HG03025 (cell line): ENCODE measurements at regions not wholly inside any gene's neighbourhood (a gene's known extent, or its start where the extent isn't known, plus 50 kb on each side); places are given as distances from the start of the nearest gene placed in this dataset.
"Not testable (repeated sequence)": the region's sequence is repeated elsewhere in the genome, so short reads cannot be mapped to it uniquely, and the experiment has no call there.

Experiments
- ATAC-seq: cut with Tn5 transposase; IDR thresholded peaks from one replicate; pipeline ENCODE4 v1.9.1; 2021; ENCODE audit warnings: mild to moderate bottlenecking, moderate library complexity; ENCODE audit not compliant: unreplicated experiment, low FRiP score

DNA sequence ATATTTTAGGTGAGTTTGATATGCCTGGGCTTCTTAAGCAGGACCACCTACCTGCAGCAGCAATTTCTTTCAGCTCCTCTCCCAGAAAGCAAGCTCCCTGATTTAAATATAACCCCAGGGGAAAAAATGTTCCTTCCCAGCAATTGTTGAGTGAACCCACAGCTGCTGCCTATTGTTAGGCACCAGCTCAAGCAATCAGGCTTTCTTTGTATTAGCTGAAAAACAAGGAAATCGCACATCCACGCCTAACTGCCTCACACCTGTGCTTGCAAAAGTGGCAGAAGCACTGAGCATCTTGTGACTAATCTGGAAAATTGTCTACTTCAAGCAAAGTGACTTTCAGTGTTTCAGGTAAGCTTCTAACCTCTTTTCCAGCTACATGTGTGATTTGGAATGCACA lies 432.2 kb downstream of the SMARCA1 start:
- ATAC-seq = no peak

DNA sequence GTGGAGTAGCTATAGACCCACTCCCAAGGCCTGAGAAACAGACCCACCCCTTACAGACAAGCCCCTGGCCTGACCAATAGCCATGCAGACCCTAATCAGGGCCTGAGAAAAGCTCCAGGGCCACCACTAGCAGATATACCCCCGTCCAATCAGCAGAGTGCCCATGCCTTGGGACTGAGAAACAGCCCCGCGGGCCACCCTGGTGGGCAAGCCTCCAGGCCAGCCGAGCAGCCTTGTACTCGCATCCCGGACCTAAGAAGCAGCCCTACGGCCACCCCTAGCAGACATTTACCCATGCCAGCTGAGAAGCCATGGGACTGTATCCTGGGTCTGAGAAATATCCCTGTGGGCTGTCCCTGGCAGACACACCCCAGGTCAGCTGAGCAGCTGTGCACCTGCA lies 436.5 kb downstream of the SMARCA1 start:
- no peak for ATAC-seq

DNA sequence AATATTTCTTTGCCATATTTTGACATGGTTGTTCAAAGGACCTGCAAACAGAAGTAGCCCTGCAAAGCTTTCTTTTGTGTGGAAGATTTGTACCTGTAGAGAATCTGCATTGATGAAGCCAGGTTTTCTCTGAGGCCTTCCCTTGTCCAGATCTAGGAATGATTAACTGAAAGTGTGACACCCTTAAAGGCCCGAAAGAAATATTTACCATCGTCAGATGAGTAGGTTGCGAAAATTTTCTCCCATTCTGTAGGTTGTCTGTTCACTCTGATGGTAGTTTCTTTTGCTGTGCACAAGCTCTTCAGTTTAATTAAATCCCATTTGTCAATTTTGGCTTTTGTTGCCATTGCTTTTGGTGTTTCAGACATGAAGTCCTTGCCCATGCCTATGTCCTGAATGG lies 439.0 kb downstream of the SMARCA1 start:
- ATAC-seq = not testable (repeated sequence)

DNA sequence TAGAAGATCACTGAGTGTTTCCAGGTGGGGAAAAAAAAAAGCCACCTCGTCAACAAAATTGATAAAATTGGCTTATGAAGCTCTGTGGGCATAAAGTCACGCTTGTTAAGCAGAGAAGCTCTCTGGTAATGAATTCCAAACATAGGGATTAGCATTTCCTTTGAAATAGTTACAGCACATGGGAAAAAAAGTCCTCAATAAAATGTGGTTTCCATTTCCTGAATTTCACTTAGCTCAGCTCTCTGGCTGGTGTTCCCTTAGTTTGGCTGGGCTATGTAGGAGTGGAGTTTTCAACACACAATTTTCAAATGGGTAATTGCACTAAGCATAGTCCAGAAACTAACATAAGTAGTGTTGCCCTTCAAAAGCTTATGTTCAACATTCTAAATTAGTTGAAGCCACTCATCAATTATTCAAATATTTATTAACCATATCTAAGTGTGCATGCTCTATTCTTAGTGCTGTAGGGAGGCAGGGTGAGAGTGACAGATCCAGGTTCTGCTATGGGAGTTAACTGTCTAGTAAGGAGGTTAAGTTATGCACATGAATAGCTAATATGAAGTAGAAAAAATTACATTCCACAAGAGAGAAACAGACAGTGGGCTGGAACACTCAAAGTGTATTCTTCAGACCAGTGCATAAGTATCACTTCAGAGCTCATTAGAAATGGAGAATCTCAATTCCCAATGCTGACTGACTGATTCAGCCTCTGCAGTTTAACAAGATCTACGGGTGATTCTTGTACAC lies 445.7 kb downstream of the SMARCA1 start:
- no peak for ATAC-seq

DNA sequence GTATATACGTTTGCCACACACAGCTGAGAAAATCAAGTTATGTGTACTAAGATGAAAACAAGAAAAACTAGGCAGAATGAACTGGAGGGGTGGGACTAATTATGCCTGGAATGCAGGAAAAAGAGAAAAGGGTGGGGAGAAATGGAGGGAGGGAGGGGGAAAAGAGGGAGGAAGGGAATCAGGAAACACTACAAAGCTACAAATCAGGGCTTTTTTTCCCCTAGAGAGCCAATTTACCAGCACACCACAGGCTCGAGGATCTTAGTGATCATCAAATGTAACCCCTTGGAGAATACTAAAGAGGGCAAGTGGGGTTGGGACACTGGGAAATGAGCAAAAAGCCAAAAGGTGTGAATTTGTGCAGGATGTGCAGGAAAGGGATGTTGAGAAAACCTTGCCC lies 451.9 kb downstream of the SMARCA1 start:
- no peak for ATAC-seq

DNA sequence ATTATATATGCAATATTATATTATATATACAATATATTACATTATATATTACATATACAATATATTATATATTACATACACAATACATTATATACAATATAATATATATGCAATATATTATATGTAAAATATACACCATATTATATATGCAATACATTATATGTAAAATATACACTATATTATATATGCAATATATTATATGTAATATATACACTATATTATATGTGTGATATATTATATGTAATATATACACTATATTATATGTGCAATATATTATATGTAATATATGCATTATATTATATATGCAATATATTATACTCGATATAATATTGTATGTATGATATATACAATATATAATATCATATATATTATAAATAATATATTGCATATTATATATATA lies 457.4 kb downstream of the SMARCA1 start:
- no peak for ATAC-seq

DNA sequence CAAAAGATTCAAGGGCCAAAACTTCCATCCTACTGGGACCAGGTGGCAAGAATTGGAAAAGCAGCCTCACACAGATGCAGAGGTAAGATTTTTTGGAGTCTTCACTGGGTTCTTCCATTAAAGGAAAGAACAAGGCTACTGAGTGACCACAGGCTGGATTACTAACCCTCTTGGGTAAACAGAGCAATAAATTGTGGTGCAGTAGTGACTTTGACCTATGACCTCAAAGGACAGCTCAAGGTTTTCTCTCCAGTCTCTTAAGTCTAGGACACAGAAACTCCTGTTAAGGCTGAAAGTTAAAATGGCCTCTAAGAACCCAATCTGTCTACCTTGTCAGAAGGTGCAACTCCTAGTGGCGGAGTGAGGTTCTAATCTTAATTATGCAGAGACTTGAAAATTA lies 464.9 kb downstream of the SMARCA1 start:
- no peak for ATAC-seq

DNA sequence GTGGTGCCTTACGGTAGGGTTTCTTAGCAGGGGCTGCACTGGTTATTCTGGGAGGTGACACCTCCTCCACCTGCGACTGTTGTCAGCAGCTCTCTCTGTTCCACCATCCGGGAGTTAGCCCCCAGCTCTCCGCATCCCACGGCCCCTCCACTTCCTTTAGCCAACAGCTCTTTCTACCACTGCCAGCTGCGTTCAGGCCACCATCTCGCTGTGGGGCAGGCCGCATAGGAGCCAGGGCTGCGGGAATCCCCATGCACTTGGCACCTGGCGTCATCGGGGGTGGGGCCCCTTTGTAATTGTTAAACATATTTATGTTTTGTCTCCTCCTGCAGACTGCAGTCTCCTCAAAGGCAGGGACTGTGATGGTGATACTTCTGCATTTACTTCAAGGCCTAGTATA lies 480.2 kb downstream of the SMARCA1 start:
- ATAC-seq = no peak

DNA sequence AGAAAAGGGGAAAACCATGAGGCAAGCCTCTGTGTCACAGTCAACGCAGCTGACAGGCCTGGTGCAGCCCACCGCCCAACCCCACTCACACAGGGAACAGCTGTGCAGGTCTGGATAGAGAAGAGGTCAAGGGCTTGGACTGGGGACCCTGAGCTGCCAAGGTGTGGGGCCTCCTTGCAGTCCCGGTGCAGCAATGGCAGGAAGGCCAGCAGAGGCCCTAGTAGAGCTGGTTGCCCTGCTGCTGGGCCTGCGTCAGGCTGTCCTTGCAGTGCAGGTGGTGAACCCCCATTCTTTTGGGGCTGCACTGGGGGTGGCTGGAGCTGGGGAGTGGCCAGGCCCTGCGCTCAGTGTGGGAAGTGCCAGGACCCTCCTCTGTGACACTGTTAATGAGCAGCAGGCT lies 482.0 kb downstream of the SMARCA1 start:
- ATAC-seq = no peak

DNA sequence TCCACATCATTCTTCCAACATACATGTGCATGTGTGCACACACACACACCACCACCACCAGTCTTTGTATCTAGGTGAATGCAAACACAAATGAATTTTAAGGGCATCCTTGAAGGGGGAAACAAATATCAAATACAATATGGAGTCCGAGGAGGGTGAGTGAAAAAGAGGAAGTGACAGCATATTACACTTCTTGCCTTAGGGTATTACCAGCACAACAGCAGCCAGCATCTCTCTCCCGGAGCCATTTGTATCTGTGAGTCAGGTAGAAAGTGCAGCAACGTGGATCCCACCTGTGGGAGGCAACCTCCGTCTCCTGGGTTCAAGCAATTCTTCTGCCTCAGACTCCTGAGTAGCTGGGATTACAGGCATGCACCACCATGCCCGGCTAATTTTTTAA lies 483.2 kb downstream of the SMARCA1 start:
- no peak for ATAC-seq

DNA sequence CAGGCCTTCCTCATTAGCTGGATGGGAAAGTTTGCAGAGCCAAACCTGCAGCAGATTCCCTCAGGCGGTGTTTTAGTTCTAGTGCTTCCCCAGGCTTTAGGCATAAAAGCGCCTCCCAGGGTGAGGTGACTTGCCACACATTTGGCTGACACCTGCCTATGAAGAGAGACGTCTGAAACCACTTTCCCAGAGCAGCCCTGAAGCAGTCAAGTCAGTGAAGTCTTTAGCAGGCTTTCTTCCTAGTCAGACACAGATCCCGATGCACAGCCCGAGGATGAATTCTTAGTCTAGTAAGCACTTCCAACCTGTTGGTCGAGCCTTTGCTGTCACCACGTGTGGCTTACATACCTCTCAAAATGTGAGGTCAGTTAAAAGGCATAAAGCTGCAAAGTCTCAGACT lies 484.1 kb downstream of the SMARCA1 start:
- no peak for ATAC-seq

DNA sequence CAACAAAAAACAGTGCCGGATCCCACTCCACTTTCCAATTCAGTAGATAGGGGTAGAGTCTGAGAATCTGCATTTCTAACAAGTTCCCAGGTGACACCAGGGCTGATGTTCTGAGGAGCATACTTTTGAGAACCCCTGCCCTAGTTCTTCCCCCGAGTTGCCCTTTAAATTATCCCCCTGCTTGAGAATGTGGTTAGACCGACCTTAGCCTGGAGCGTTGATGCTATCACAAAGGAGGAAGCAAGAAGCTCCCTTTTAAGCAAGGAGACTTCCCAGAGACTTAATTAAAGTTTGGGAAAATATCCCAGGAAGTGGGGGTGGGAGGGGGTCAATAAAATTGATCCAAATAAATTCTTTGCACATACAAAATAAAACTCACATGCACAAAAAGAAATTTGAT lies 485.9 kb downstream of the SMARCA1 start:
- ATAC-seq = no peak

DNA sequence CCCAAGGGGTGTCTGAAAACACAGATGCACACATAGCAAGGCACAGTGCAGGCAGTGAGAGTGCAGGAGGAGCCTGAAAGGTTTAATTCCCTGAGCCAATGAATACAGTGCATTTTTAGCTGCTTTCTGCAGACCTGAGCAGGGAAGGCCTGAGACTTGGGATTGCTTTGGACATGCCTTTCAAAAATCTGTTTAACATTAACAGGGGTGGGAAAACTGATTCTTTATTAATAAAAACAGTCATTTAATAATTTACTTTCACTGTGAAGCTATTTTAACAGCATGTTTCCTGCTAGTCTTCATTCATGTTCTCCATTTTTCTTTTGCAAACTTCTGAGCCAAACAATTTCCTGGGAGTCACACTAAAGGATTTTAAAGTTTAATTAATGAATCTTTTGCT lies 488.1 kb downstream of the SMARCA1 start:
- ATAC-seq = no peak

DNA sequence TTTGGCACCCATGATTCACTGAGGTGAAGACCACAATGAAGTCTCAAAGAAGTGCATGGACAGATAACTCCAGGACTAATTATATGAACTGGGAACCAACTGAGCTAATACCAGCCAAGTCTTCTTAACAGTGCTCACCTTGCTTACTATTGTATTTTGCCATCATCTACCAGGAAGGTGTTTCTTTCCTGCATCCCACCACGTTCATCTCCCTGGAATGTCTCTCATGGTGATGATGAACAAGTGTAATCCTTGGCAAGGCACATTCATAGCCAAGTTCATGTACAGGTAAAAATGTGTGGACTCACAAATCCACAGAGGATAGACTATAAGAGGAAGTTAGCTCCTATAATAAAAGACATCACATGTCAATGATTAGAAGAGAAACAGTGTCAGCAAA lies 489.1 kb downstream of the SMARCA1 start:
- ATAC-seq = no peak

DNA sequence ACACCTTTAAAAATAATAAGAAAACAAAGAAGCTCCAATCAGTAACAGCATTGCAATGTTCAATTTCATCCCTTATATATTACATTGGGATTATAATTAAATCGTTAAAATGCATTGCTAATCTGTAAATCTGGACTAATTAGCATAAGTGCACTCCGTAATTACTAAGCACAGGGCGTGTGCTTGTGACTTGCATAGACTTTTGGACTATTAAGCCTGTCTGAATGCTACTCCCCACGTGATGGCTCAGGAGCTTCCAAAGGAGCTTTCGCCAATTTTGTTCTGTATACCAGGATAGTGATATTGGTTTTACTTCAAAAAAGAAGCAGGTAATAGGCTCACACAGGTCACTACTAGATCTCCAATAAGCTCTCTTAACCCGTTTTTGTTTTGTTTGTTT lies 497.1 kb downstream of the SMARCA1 start:
- ATAC-seq = no peak

DNA sequence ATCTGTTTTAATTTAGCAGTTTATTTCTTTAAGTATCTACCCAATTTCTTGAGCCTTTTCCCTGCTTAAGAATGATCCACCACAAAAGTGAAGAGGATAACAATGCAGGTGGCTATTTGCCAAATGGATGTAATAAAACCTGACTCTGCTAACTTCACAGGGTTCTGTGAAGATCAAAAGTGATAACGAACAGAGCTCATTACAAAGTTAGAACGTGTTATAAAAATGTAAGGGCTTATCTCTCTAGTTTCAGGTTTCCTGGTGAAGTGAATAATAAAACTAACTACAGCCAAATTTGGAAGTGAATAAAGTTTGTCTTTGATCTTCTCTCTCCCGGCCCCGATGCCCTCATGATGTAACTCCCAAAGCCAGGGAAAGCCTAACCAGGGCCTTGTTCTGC lies 497.9 kb downstream of the SMARCA1 start:
- ATAC-seq = no peak

DNA sequence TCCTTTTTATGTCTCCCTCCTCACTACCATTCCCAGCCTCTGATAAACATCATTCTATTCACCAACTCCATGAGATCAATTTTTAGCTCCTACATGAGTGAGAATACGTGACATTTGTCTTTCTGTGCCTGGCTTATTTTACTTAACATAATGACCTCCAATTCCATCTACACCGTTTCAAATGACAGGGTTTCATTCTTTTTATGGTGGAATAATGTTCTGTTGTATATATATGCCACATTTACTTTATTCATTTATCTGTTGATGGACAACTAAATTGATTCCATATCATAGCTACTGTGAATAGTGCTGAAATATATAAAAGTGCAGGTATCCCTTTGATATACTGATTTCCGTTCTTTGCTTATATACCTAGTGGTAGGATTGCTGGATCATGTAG lies 503.9 kb downstream of the SMARCA1 start:
- no peak for ATAC-seq

DNA sequence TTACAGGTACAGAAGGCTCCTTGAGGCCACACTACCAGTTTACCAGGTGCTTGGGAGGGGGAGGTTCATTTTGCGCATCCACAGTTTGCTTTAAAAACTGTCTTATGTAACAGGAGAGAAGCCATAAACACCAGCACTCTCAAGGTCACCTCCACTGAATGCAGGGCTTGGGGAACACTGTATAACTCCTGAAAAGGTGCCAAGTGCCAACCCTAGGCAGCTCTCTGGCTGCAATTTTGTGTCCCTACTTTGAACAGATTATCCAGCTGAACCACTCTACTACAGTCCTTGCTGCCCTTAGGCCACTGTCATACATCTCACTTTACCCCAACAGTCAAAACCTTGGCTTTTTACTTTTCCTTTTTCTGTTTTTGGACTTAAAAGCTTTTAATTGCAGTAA lies 507.9 kb downstream of the SMARCA1 start:
- no peak for ATAC-seq

DNA sequence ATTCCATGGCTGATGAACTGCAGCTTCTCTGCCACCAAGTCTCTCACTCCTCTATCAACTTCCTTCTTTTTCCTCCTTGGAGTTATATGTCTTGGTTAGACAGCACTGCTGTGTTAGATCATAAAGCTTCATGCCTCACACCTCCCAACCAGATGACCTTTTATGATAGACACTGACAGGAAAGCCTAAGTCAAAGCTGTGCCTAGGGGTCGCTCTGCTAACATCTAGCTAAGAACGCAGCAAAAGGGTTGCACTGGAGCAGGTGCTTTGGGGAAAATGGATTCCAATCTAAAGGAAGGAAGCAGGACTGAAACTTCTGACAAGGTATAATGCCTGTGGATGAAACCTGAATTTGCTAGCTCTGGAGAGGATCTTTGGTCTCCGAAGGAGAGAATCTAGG lies 509.7 kb downstream of the SMARCA1 start:
- ATAC-seq = no peak

DNA sequence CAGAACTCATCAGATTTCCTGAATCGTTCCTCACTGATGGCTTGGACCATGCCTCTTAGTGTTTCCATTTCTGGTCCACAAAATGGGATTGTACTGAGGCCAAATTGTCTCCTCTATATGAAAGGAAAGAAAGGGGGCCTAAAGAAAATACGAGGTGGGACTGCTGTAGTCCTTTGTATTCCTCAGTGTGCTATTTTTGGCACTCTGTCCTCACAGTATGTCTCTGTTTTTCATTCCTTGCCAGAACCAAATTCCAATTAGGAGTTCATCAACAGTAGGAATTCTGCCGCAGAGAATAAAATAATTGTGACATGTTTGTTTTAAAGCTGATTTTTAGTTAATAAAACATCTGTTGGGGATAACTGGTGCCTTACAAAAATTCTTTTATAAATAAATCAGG lies 515.7 kb downstream of the SMARCA1 start:
- ATAC-seq = no peak

DNA sequence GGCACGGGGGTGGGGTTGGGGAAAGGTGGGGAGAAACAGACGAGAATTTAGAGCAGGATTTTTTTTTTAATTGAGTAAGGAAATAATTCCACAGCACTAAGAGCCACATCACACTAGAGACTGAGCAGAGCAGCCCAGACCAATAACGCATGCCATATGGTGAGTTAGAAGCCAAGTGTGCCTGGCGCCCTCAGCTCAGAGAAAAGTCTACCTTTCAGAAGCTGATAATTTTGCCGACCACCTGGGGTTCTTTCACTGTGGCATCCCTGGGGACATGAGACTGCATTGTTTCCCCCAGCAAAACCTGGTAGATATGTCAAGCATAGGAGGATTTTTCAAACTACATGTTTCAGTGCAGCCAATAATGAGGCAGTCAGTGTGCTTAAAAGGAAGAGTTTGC lies 516.8 kb downstream of the SMARCA1 start:
- no peak for ATAC-seq

DNA sequence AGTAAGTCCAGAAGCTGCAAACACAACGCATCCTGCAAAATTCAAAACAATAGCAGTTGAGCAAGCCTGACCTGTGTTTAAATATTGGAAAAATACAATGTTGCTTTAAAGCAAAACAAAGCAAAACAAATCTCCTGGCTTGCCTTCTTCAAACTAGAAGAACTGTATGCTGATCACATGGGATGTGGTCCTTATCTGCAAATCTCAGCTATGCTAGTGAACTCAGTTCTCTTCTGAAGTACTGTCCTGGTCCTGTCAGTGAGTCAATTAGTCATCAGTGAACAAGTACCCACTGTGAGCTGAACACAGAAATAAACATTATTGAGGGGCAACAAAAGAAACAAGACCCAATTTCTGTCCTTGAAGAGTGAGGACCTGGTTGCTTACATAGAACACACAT lies 522.5 kb downstream of the SMARCA1 start:
- no peak for ATAC-seq

DNA sequence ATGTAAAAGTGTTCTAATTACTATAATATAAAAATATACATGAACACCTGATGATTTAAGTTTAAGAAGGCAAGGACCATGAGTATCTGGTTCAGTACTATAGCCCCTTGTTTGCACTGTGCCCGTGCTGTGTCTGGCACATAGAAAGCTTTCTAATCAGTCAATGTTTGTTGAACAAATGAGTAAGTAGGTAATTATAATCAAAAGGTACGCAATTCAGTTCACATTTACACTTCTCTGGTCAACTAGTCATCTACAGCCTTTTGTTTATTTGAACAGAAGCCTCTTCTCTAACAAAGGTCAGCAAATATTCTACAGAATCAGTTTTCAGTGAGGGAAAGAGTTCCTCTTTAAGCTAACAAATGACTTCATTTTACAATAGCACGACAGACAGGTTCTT lies 523.3 kb downstream of the SMARCA1 start:
- no peak for ATAC-seq
